ENCODE measurements at regions not wholly inside any gene's neighbourhood (a gene's known extent, or its start where the extent isn't known, plus 50 kb on each side); places are given as distances from the start of the nearest gene placed in this dataset.
"Not testable (repeated sequence)": the region's sequence is repeated elsewhere in the genome, so short reads cannot be mapped to it uniquely, and the experiment has no call there.

- CTCF ChIA-PET, result no interaction called here
- POLR2A ChIA-PET, result no interaction called here
These were observed 166.1 kb upstream of the POU1F1 start for GRCh38 chr3:87442470-87442869.

DNA sequence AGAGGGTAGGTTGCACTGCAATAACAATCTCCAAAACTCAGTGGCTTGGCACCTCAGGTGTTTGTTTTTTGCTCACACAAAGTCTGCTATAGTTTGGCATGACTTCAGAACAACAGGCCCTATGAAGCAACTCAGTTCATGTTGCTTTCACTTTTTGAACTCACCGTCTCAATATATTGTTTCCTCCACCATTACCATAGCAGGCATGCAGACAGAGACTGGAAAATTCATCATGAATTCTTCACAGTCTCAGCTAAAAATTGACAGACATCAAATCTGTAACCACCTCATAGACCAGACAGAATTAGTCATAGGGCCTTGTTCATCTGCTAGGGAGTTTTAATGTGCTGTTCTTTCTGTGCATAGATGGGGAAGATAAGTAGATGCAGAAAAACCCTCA is 161.4 kb upstream of the POU1F1 start:
- ChIA-PET POLR2A (no interaction called here), CTCF (no interaction called here)

- ChIA-PET CTCF (no interaction called here), POLR2A (no interaction called here)
These were observed 160.6 kb upstream of the POU1F1 start for GRCh38 chr3:87436781-87437543.

- CTCF ChIA-PET, result no interaction called here
These were observed 159.7 kb upstream of the POU1F1 start for GRCh38 chr3:87435926-87436620.

GRCh38 chr3:87433445-87433844 is 157.1 kb upstream of the POU1F1 start:
- CTCF ChIA-PET, POLR2A ChIA-PET: not testable (repeated sequence)

More at GRCh38 chr3:87435926-87436620, 159.7 kb upstream of the POU1F1 start:
- POLR2A ChIA-PET, result no interaction called here

- POLR2A ChIA-PET, result no interaction called here
- CTCF ChIA-PET, result no interaction called here
These were observed 150.5 kb upstream of the POU1F1 start for GRCh38 chr3:87426918-87427317.

GRCh38 chr3:87425056-87425455 is 148.7 kb upstream of the POU1F1 start:
- CTCF ChIA-PET, result no interaction called here
- POLR2A ChIA-PET, result no interaction called here

GRCh38 chr3:87423336-87423735 is 147.0 kb upstream of the POU1F1 start:
- POLR2A ChIA-PET, result no interaction called here
- CTCF ChIA-PET, result no interaction called here

GRCh38 chr3:87422333-87422732 is 145.9 kb upstream of the POU1F1 start:
- POLR2A ChIA-PET, result no interaction called here
- CTCF ChIA-PET, result no interaction called here

GRCh38 chr3:87420171-87420570 is 143.8 kb upstream of the POU1F1 start:
- CTCF ChIA-PET, result no interaction called here

GRCh38 chr3:87414271-87414670 is 137.9 kb upstream of the POU1F1 start:
- POLR2A ChIA-PET, result no interaction called here
- CTCF ChIA-PET, result no interaction called here

More at GRCh38 chr3:87420171-87420570, 143.8 kb upstream of the POU1F1 start:
- POLR2A ChIA-PET, result no interaction called here

GRCh38 chr3:87413814-87414213 is 137.4 kb upstream of the POU1F1 start:
- ChIA-PET POLR2A (no interaction called here), CTCF (interaction anchor here (0.6 kb wide), 1 partner anchor 18 kb away, joined by 3 read pairs; no protein-coding TSS in a partner anchor)

DNA sequence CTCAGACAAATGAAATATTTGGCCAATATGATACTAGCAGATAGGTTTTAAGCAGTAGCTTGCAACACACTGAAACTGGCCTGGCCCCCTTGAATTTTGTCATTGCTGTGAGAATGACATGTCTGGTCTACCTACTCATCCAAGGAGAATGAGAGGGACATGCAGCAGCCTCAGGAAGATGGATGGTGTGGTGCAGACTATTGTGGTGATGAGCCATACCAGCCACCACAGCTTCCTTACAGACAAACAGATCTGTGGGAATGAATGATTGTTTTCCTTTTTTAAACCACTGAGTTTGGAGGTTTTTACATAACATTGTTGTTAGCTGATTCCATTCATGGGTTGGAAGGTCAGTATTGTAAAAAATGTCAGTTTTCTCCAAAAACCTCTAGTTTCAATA is 133.7 kb upstream of the POU1F1 start:
- CTCF ChIA-PET, result no interaction called here
- POLR2A ChIA-PET, result no interaction called here

GRCh38 chr3:87398168-87398801 is 121.9 kb upstream of the POU1F1 start:
- POLR2A ChIA-PET, result no interaction called here

DNA sequence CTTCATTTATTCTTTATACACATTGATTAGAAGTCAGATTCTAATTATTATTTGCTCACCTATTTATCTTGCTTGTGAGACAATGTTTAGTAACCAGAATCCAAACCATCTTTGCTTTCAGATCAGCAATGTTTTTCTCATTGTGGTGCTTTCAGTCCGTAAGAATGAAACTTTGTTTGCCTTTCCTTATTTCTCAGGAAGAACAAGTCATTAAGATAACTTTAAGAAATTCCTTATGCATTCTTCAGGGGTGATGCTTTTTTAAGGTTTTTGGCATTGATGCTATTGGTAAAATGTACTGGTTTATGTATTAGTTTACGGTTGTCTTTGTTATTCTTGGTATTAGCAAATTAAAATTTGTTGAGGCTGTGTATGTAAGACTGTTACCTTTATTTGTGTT is 120.8 kb upstream of the POU1F1 start:
- CTCF ChIA-PET, result no interaction called here
- POLR2A ChIA-PET, result no interaction called here

More at GRCh38 chr3:87398168-87398801, 121.9 kb upstream of the POU1F1 start:
- CTCF ChIA-PET, result no interaction called here

DNA sequence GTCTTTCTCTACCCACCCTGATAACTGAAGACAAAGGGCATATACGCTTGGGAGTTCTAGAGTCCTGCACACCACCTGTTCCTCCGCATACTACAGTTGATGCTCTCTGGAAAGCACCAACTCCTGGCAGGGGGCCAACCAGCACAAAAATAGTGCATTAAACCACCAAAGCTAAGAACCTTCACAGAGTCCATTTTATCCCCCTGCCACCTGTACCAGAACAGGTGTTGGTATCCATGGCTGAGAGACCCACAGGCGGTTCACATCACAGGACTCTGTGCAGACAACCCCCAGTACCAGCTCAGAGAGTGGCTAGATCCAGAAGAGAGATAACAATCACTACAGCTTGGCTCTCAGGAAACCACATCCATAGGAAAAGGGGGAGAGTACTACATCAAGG is 114.4 kb upstream of the POU1F1 start:
- ChIA-PET POLR2A (no interaction called here), CTCF (no interaction called here)

DNA sequence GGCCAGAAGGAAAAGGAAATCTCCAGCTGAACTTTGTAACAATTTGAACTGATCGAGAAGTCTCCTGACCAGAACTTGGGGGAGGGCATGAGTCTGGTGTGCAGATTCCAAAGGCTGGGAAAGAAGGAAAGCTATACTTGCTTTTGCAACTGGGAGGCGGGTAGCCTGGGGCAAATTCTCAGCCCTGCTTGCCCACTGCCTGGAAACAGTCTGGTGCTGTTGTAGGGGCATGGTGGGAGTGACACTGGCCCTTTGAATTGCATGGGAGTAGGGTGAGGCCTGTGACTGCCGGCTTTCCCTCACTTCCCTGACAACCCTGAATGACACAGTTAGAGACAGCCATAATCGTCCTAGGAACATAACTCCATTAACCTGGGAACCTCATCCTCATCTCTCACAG is 114.0 kb upstream of the POU1F1 start:
- CTCF ChIA-PET, result no interaction called here
- POLR2A ChIA-PET, result no interaction called here

- ChIA-PET POLR2A (no interaction called here), CTCF (no interaction called here)
These were observed 98.9 kb upstream of the POU1F1 start for GRCh38 chr3:87375231-87375682.

DNA sequence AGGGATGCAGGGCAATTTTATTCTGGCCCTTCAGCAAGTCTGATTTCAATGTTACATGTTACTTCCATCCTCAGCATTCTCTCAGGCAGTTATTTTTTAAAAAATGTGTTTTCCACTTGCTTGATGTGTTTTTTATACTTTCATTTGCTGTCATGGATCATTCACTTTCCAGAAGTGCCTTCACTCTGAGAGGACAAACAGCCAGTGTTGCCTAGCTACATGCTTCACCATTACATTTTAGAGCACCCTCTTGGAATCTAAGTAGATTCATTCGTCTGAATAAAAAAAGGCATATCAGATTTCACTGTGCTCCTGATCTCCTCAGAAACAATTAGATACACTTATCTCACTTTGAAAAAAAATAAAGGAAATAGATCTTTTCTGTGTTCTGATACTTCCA is 93.6 kb upstream of the POU1F1 start:
- ChIA-PET POLR2A (no interaction called here), CTCF (no interaction called here)

DNA sequence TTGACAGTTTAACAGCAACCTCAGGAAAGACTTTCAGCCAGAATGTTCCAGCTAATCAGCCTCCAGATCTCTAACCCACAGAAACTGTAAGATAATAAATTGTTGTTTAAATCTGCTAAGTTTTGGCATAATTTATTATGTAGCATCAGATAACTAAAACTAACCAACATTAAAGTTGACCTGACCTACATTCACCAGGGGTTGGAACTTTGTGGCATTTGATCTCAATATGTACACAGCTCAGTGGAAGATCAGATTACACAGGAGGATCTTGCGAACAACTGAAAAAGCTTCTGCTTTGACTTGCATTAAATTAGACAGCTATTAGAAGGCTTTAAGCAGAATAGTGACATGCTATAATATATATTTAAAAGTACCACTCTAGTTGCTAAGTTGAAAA is 91.4 kb upstream of the POU1F1 start:
- ChIA-PET POLR2A (no interaction called here), CTCF (interaction anchor here (1.2 kb wide), 1 partner anchor 17 kb away, joined by 5 read pairs; no protein-coding TSS in a partner anchor)

DNA sequence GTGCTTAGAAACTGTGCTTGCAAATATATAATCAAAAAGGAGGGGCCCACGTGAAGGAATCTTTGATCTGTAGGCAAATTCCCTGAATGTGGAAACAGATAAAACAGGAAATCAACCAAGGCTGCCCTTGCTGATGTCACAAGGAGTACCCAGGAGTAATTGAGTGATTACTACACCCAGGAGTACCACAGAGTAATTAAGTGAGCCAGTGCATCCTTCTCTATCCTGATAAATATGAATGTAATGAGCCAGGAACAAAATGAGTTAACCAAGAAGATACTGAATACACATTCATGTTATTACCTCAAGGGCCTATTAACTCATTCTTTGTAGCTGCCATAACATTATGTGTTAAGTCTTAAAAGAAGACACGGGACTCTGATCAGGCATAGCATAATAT is 87.3 kb upstream of the POU1F1 start:
- ChIA-PET POLR2A (no interaction called here), CTCF (no interaction called here)
